Chondrocyte (in vitro differentiated cells): ENCODE measurements at regions not wholly inside any gene's neighbourhood (a gene's known extent, or its start where the extent isn't known, plus 50 kb on each side); places are given as distances from the start of the nearest gene placed in this dataset.
"Not testable (repeated sequence)": the region's sequence is repeated elsewhere in the genome, so short reads cannot be mapped to it uniquely, and the experiment has no call there.

Source experiments
- DNase-seq: peaks from one replicate; pipeline ENCODE4 v3.0.0; 2021; ENCODE audit warnings: mixed read lengths, low spot score
- H3K27ac Mint-ChIP-seq: one replicate; pipeline ENCODE4 v1.8.0; 2021; ENCODE audit warnings: mild to moderate bottlenecking, moderate library complexity, mixed read lengths; ENCODE audit not compliant: unreplicated experiment
- H3K27me3 Mint-ChIP-seq: 2 replicates; pipeline ENCODE4 v1.8.0; 2021; ENCODE audit warnings: low read depth, mixed read lengths
- H3K36me3 Mint-ChIP-seq: 2 replicates; pipeline ENCODE4 v1.8.0; 2021; ENCODE audit warnings: low read depth, mixed read lengths
- H3K4me1 Mint-ChIP-seq: 2 replicates; pipeline ENCODE4 v1.8.0; 2021; ENCODE audit warnings: low read depth, mild to moderate bottlenecking, mixed read lengths
- H3K4me3 Mint-ChIP-seq: one replicate; pipeline ENCODE4 v1.8.0; 2021; ENCODE audit warnings: mild to moderate bottlenecking, moderate library complexity, mixed read lengths; ENCODE audit not compliant: unreplicated experiment
- H3K9me3 Mint-ChIP-seq: 2 replicates; pipeline ENCODE4 v1.8.0; 2021; ENCODE audit warnings: low read depth, mixed read lengths
- CTCF ChIP-seq: fragments of 200-600 bp; sonication (generic); IDR thresholded peaks from 2 replicates; pipeline ENCODE4 v1.5.0; 2021; ENCODE audit warnings: antibody characterized with exemption, mild to moderate bottlenecking, moderate library complexity

GRCh38 chr6:56827908-56828649 lies 126.8 kb upstream of the BEND6 start:
- no peak for TF ChIP-seq CTCF
- no peak for DNase-seq
- Mint-ChIP-seq H3K4me3 (no peak overlapping the region), H3K9me3 (no peaks in the 10 kb centered on the region), H3K36me3 (no peaks in the 10 kb centered on the region), H3K27ac (peak overlapping the region; percentile 39), H3K4me1 (peaks cover 31% of the 10 kb centered on the region), H3K27me3 (no peaks in the 10 kb centered on the region)

GRCh38 chr6:56824431-56824830 lies 130.5 kb upstream of the BEND6 start:
- H3K4me1 Mint-ChIP-seq = peaks cover 29% of the 10 kb centered on the region
- H3K4me3 Mint-ChIP-seq, H3K27ac Mint-ChIP-seq, H3K36me3 Mint-ChIP-seq, H3K27me3 Mint-ChIP-seq, DNase-seq, H3K9me3 Mint-ChIP-seq: not testable (repeated sequence)

DNA sequence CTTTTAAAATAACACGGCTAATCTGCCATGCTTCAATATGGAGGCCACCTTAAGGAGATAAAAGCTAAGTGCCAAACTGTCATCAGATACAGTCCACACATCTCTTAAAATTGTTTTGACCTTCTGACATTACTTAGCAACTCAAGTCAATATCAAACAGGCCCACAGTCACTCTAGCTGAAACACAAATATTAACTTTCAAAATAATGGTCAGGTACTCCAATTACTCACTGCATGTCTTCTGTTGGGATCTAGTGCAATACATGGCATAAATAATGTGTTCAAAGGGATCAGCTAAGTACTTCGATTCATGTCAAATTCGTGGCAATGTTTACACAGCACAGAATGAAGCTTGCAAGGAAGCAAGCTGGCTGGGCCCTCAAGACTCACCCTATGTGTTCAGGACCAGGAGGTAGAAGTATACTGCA lies 133.9 kb upstream of the BEND6 start:
- no peaks in the 10 kb centered on the region for H3K27me3 Mint-ChIP-seq
- H3K4me1 Mint-ChIP-seq = peaks cover 27% of the 10 kb centered on the region
- TF ChIP-seq CTCF = no peak
- H3K36me3 Mint-ChIP-seq = no peaks in the 10 kb centered on the region
- peak overlapping the region; percentile 53 for H3K27ac Mint-ChIP-seq
- no peaks in the 10 kb centered on the region for H3K9me3 Mint-ChIP-seq
- DNase-seq = no peak
- no peak overlapping the region for H3K4me3 Mint-ChIP-seq

- H3K27ac Mint-ChIP-seq = no peak overlapping the region
- H3K4me3 Mint-ChIP-seq = no peak overlapping the region
- peaks cover 32% of the 10 kb centered on the region for H3K4me1 Mint-ChIP-seq
- TF ChIP-seq CTCF = no peak
- no peaks in the 10 kb centered on the region for H3K27me3 Mint-ChIP-seq
- no peaks in the 10 kb centered on the region for H3K36me3 Mint-ChIP-seq
- no peaks in the 10 kb centered on the region for H3K9me3 Mint-ChIP-seq
- DNase-seq = no peak
Measured at GRCh38 chr6:56820060-56820459, 134.8 kb upstream of the BEND6 start.

- Mint-ChIP-seq H3K27me3 (no peaks in the 10 kb centered on the region), H3K27ac (no peak overlapping the region), H3K4me1 (peaks cover 37% of the 10 kb centered on the region), H3K9me3 (no peaks in the 10 kb centered on the region), H3K4me3 (no peak overlapping the region), H3K36me3 (no peaks in the 10 kb centered on the region)
- DNase-seq = no peak
- TF ChIP-seq CTCF = no peak
Measured at GRCh38 chr6:56819604-56820003, 135.3 kb upstream of the BEND6 start.

DNA sequence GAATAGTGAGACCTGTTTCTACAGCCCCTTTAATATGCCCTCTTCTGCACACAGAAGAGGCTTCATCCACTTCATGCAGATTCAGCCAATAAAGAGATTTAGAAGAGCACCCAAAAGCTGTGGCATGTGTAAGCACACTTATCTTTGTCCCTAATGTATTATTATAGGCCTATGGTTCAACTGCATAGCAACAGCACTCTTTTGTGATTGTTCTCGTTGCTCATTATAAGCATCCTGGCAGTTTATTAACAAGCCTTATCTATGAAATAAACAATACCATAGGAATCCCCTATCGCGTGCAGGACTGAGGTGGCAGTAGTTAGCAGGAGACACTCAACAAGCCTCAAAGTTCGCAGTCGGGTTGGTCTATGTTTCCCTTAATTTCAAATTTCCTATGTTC lies 138.5 kb upstream of the BEND6 start:
- no peak for DNase-seq
- Mint-ChIP-seq H3K4me1 (peaks cover 41% of the 10 kb centered on the region), H3K27me3 (no peaks in the 10 kb centered on the region), H3K27ac (no peak overlapping the region), H3K9me3 (no peaks in the 10 kb centered on the region), H3K36me3 (no peaks in the 10 kb centered on the region), H3K4me3 (no peak overlapping the region)
- no peak for TF ChIP-seq CTCF
